K562 (cell line): ENCODE measurements at regions not wholly inside any gene's neighbourhood (a gene's known extent, or its start where the extent isn't known, plus 50 kb on each side); places are given as distances from the start of the nearest gene placed in this dataset.

ENCODE experiments used
- CBX2 ChIP-seq: fragments of 200-600 bp; sonication (generic); IDR thresholded peaks from one replicate; pipeline ENCODE4 v1.6.1; 2012; ENCODE audit warnings: mild to moderate bottlenecking, low read length, inconsistent platforms; ENCODE audit not compliant: insufficient read depth, poor library complexity, severe bottlenecking
- EP300 ChIP-seq: IDR thresholded peaks from 2 replicates; pipeline ENCODE4 v1.6.1; 2012; ENCODE audit warnings: low read length, improper control_type of control experiment
- EZH2 ChIP-seq: IDR thresholded peaks from 2 replicates; pipeline ENCODE4 v1.6.1; 2012; ENCODE audit warnings: low read depth, mild to moderate bottlenecking, inconsistent platforms, low read length, borderline replicate concordance
- FOXJ3 ChIP-seq: sonication (generic); formaldehyde crosslinking; IDR thresholded peaks from 2 replicates; pipeline ENCODE4 v1.4.0; 2020; ENCODE audit warnings: mild to moderate bottlenecking, missing genetic modification reagents
- KLF10 ChIP-seq: fragments of 250-450 bp; sonication (Bioruptor Pico); IDR thresholded peaks from 2 replicates; pipeline ENCODE4 v1.6.1; 2021; ENCODE audit warnings: matching md5 sums
- MAFK ChIP-seq: IDR thresholded peaks from 2 replicates; pipeline ENCODE4 v1.6.1; 2011; ENCODE audit warnings: low read length, improper control_type of control experiment
- TF ChIP-seq, protein P1 (sequence below), 3 experiments: IDR thresholded peaks in 2 of 3; conservative IDR thresholded peaks in 1 of 3; 2 replicates each; pipeline ENCODE4 v1.5.1; 2011 to 2012; ENCODE audit warnings: low read length in 3 of 3, mild to moderate bottlenecking in 3 of 3, control low read depth in 2 of 3, improper control_type of control experiment in 1 of 3, inconsistent platforms in 1 of 3, low read depth in 1 of 3, mixed read lengths in 1 of 3, moderate library complexity in 1 of 3; ENCODE audit not compliant: insufficient read depth in 2 of 3
- TF ChIP-seq, protein P2 (sequence below): IDR thresholded peaks from 2 replicates; pipeline ENCODE4 v1.6.1; 2016; ENCODE audit warnings: missing genetic modification characterization, missing compliant biosample characterization

DNA sequence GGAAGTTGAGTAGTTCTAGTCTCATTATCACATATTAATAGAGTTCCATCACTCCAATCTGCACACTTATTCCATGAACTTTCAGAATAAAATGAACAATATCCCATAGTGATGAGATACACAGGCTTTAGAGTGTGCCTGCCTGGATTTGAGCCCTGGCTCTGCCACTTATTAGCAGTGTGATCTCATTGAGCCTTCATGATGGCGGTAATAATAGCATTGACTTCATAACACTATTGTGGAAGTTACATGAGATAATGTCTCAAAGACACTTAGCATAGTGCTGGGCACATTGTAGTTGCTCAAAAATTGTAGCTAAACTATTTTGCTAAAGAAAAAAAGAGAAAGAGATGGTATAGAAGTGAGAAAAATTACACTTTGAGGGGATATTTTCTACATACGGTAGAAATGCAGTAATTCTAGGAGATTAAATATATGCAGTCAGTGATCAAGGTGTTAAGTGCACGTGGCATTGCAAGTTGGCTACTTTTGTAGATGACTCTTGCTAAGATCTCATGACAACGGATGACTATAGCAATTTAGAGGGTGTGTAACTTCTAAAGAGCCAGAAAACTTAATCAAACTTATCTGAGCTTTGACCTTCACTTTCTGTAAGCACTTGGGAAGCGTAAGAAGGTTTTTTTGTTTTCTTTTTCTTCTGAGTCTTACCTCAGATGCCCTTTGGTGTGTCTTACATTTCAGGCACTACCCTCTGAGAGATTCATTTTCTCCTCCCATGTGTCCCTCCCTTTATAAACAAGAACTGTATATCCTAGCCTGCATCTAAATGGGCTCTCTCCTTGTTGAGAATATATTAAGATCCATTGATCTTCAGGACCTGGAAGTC, 380.6 kb upstream of the NR3C2 start:
- TF ChIP-seq MAFK (no peak), EZH2 (no peak), CBX2 (no peak), FOXJ3 (no peak), KLF10 (CRISPR knock-in tag) (no peak), EP300 (no peak)
- TF ChIP-seq, protein P1, sequence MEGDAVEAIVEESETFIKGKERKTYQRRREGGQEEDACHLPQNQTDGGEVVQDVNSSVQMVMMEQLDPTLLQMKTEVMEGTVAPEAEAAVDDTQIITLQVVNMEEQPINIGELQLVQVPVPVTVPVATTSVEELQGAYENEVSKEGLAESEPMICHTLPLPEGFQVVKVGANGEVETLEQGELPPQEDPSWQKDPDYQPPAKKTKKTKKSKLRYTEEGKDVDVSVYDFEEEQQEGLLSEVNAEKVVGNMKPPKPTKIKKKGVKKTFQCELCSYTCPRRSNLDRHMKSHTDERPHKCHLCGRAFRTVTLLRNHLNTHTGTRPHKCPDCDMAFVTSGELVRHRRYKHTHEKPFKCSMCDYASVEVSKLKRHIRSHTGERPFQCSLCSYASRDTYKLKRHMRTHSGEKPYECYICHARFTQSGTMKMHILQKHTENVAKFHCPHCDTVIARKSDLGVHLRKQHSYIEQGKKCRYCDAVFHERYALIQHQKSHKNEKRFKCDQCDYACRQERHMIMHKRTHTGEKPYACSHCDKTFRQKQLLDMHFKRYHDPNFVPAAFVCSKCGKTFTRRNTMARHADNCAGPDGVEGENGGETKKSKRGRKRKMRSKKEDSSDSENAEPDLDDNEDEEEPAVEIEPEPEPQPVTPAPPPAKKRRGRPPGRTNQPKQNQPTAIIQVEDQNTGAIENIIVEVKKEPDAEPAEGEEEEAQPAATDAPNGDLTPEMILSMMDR (IDR thresholded peaks at IDR 0.05 in 2 of 3, conservative IDR thresholded peaks at IDR 0.05 in 1 of 3; ENCODE audit: insufficient read depth in 2 of 3, low read depth in 1 of 3, low read length in 3 of 3), result no peak
- TF ChIP-seq, protein P2, sequence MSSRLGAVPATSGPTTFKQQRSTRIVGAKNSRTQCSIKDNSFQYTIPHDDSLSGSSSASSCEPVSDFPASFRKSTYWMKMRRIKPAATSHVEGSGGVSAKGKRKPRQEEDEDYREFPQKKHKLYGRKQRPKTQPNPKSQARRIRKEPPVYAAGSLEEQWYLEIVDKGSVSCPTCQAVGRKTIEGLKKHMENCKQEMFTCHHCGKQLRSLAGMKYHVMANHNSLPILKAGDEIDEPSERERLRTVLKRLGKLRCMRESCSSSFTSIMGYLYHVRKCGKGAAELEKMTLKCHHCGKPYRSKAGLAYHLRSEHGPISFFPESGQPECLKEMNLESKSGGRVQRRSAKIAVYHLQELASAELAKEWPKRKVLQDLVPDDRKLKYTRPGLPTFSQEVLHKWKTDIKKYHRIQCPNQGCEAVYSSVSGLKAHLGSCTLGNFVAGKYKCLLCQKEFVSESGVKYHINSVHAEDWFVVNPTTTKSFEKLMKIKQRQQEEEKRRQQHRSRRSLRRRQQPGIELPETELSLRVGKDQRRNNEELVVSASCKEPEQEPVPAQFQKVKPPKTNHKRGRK (tag), result no peak
